Stimulated activated CD8-positive, alpha-beta memory T cell treated with anti-CD3 and anti-CD28 coated beads, Interleukin-15, amount 100 ng/mL, for 4 hours (primary cell): ENCODE measurements at regions not wholly inside any gene's neighbourhood (a gene's known extent, or its start where the extent isn't known, plus 50 kb on each side); places are given as distances from the start of the nearest gene placed in this dataset.

Source experiments
- DNase-seq, 2 donors: peaks; one replicate each; pipeline ENCODE4 v3.0.0-alpha.2; 2020; ENCODE audit warnings: low read depth in 2 of 2

GRCh38 chr10:10844251-10844650, 173.4 kb upstream of the CELF2 start:
- no peak for DNase-seq

GRCh38 chr10:10845185-10845584, 172.5 kb upstream of the CELF2 start:
- DNase-seq, result no peak

GRCh38 chr10:10845826-10846503, 171.7 kb upstream of the CELF2 start:
- DNase-seq, result no peak

GRCh38 chr10:10846504-10846900, 171.2 kb upstream of the CELF2 start:
- DNase-seq, result no peak

- DNase-seq, result no peak
Measured at GRCh38 chr10:10847387-10847786, 170.3 kb upstream of the CELF2 start.

- no peak for DNase-seq
Measured at GRCh38 chr10:10848488-10849111, 169.1 kb upstream of the CELF2 start.

- no peak for DNase-seq
Measured at GRCh38 chr10:10849306-10849705, 168.4 kb upstream of the CELF2 start.

GRCh38 chr10:10850214-10850613, 167.5 kb upstream of the CELF2 start:
- DNase-seq, result no peak

- DNase-seq, result no peak
Measured at GRCh38 chr10:10852464-10852863, 165.2 kb upstream of the CELF2 start.

GRCh38 chr10:10853954-10854353, 163.7 kb upstream of the CELF2 start:
- no peak for DNase-seq

- no peak for DNase-seq
Measured at GRCh38 chr10:10854725-10855124, 162.9 kb upstream of the CELF2 start.

GRCh38 chr10:10855151-10855581, 162.5 kb upstream of the CELF2 start:
- DNase-seq, result no peak

- no peak for DNase-seq
Measured at GRCh38 chr10:10860455-10860976, 157.2 kb upstream of the CELF2 start.

GRCh38 chr10:10865303-10865702, 152.4 kb upstream of the CELF2 start:
- DNase-seq, result no peak

- no peak for DNase-seq
Measured at GRCh38 chr10:10865913-10866312, 151.8 kb upstream of the CELF2 start.

- DNase-seq, result no peak
Measured at GRCh38 chr10:10869592-10869991, 148.1 kb upstream of the CELF2 start.

GRCh38 chr10:10870523-10871241, 147.0 kb upstream of the CELF2 start:
- no peak for DNase-seq

GRCh38 chr10:10871352-10871751, 146.3 kb upstream of the CELF2 start:
- DNase-seq, result no peak

GRCh38 chr10:10872035-10872673, 145.5 kb upstream of the CELF2 start:
- DNase-seq, result no peak

GRCh38 chr10:10872764-10873163, 144.9 kb upstream of the CELF2 start:
- DNase-seq, result no peak

- no peak for DNase-seq
Measured at GRCh38 chr10:10873289-10873688, 144.4 kb upstream of the CELF2 start.

GRCh38 chr10:10873915-10874314, 143.8 kb upstream of the CELF2 start:
- no peak for DNase-seq
